IPS-18a (cell line): ENCODE measurements at regions not wholly inside any gene's neighbourhood (a gene's known extent, or its start where the extent isn't known, plus 50 kb on each side); places are given as distances from the start of the nearest gene placed in this dataset.

Experiments used
- H3K27ac ChIP-seq: one replicate; pipeline ENCODE4 v1.5.1; 2013; ENCODE audit warnings: low read length
- H3K27me3 ChIP-seq: one replicate; pipeline ENCODE4 v1.6.1; 2013; ENCODE audit warnings: mild to moderate bottlenecking, low read length; ENCODE audit not compliant: control insufficient read depth, insufficient read depth
- H3K36me3 ChIP-seq: one replicate; pipeline ENCODE4 v1.6.1; 2013; ENCODE audit warnings: low read depth, low read length; ENCODE audit not compliant: control insufficient read depth
- H3K4me1 ChIP-seq: one replicate; pipeline ENCODE4 v1.6.1; 2013; ENCODE audit warnings: low read depth, low read length; ENCODE audit not compliant: control insufficient read depth
- H3K4me3 ChIP-seq: one replicate; pipeline ENCODE4 v1.5.1; 2013; ENCODE audit warnings: low read length
- H3K9ac ChIP-seq: one replicate; pipeline ENCODE4 v1.6.1; 2013; ENCODE audit warnings: mild to moderate bottlenecking, low read length, moderate library complexity
- H3K9me3 ChIP-seq: one replicate; pipeline ENCODE4 v1.6.1; 2013; ENCODE audit warnings: low read depth, low read length; ENCODE audit not compliant: control insufficient read depth

GRCh38 chr5:54743997-54744788 is 226.6 kb downstream of the SNX18 start:
- no peak overlapping the region for H3K27ac ChIP-seq
- H3K36me3 ChIP-seq: no peaks in the 10 kb centered on the region
- H3K9ac ChIP-seq: no peak overlapping the region
- no peaks in the 10 kb centered on the region for H3K27me3 ChIP-seq
- no peak overlapping the region for H3K4me3 ChIP-seq
- peaks cover 13% of the 10 kb centered on the region for H3K4me1 ChIP-seq
- no peaks in the 10 kb centered on the region for H3K9me3 ChIP-seq

GRCh38 chr5:54743581-54743980 is 226.0 kb downstream of the SNX18 start:
- Histone ChIP-seq H3K9ac (no peak overlapping the region), H3K27ac (no peak overlapping the region), H3K9me3 (no peaks in the 10 kb centered on the region), H3K36me3 (no peaks in the 10 kb centered on the region), H3K4me1 (peaks cover 13% of the 10 kb centered on the region), H3K4me3 (no peak overlapping the region), H3K27me3 (no peaks in the 10 kb centered on the region)

- H3K36me3 ChIP-seq: no peaks in the 10 kb centered on the region
- no peaks in the 10 kb centered on the region for H3K9me3 ChIP-seq
- H3K4me1 ChIP-seq: peaks cover 13% of the 10 kb centered on the region
- H3K4me3 ChIP-seq: no peak overlapping the region
- no peak overlapping the region for H3K27ac ChIP-seq
- no peaks in the 10 kb centered on the region for H3K27me3 ChIP-seq
- H3K9ac ChIP-seq: no peak overlapping the region
Measured at GRCh38 chr5:54742417-54742891, 224.9 kb downstream of the SNX18 start.

GRCh38 chr5:54741711-54742110 is 224.2 kb downstream of the SNX18 start:
- Histone ChIP-seq H3K27ac (no peak overlapping the region), H3K27me3 (no peaks in the 10 kb centered on the region), H3K4me3 (no peak overlapping the region), H3K9me3 (no peaks in the 10 kb centered on the region), H3K9ac (no peak overlapping the region), H3K36me3 (no peaks in the 10 kb centered on the region), H3K4me1 (peaks cover 13% of the 10 kb centered on the region)

GRCh38 chr5:54740141-54740540 is 222.6 kb downstream of the SNX18 start:
- no peak overlapping the region for H3K27ac ChIP-seq
- no peak overlapping the region for H3K4me3 ChIP-seq
- H3K36me3 ChIP-seq: no peaks in the 10 kb centered on the region
- H3K27me3 ChIP-seq: no peaks in the 10 kb centered on the region
- no peaks in the 10 kb centered on the region for H3K9me3 ChIP-seq
- peaks cover 13% of the 10 kb centered on the region for H3K4me1 ChIP-seq
- H3K9ac ChIP-seq: no peak overlapping the region

GRCh38 chr5:54739371-54739770 is 221.8 kb downstream of the SNX18 start:
- Histone ChIP-seq H3K27me3 (no peaks in the 10 kb centered on the region), H3K36me3 (no peaks in the 10 kb centered on the region), H3K27ac (no peak overlapping the region), H3K9me3 (no peaks in the 10 kb centered on the region), H3K4me3 (no peak overlapping the region), H3K4me1 (peaks cover 10% of the 10 kb centered on the region), H3K9ac (no peak overlapping the region)

- Histone ChIP-seq H3K4me1 (peaks cover 6% of the 10 kb centered on the region), H3K4me3 (no peak overlapping the region), H3K27ac (no peak overlapping the region)
Measured at GRCh38 chr5:54738973-54739367, 221.4 kb downstream of the SNX18 start.

GRCh38 chr5:54738118-54738972 is 220.8 kb downstream of the SNX18 start:
- Histone ChIP-seq H3K4me3 (no peak overlapping the region), H3K27me3 (no peaks in the 10 kb centered on the region), H3K36me3 (no peaks in the 10 kb centered on the region), H3K27ac (no peak overlapping the region), H3K4me1 (no peaks in the 10 kb centered on the region), H3K9me3 (no peaks in the 10 kb centered on the region), H3K9ac (no peak overlapping the region)

More at GRCh38 chr5:54738973-54739367, 221.4 kb downstream of the SNX18 start:
- Histone ChIP-seq H3K27me3 (no peaks in the 10 kb centered on the region), H3K9ac (no peak overlapping the region), H3K9me3 (no peaks in the 10 kb centered on the region), H3K36me3 (no peaks in the 10 kb centered on the region)

- Histone ChIP-seq H3K9ac (no peak overlapping the region), H3K27me3 (no peaks in the 10 kb centered on the region), H3K9me3 (no peaks in the 10 kb centered on the region), H3K4me3 (no peak overlapping the region), H3K27ac (no peak overlapping the region), H3K36me3 (no peaks in the 10 kb centered on the region), H3K4me1 (no peaks in the 10 kb centered on the region)
Measured at GRCh38 chr5:54736003-54736797, 218.6 kb downstream of the SNX18 start.

GRCh38 chr5:54733101-54733500 is 215.5 kb downstream of the SNX18 start:
- Histone ChIP-seq H3K9me3 (no peaks in the 10 kb centered on the region), H3K4me1 (no peaks in the 10 kb centered on the region), H3K36me3 (no peaks in the 10 kb centered on the region), H3K9ac (no peak overlapping the region), H3K27me3 (no peaks in the 10 kb centered on the region), H3K27ac (no peak overlapping the region), H3K4me3 (no peak overlapping the region)

GRCh38 chr5:54732108-54732507 is 214.5 kb downstream of the SNX18 start:
- Histone ChIP-seq H3K9me3 (no peaks in the 10 kb centered on the region), H3K9ac (no peak overlapping the region), H3K27ac (no peak overlapping the region), H3K27me3 (no peaks in the 10 kb centered on the region), H3K4me3 (no peak overlapping the region), H3K36me3 (no peaks in the 10 kb centered on the region), H3K4me1 (no peaks in the 10 kb centered on the region)
